Superior temporal gyrus (tissue), 1 donor: ENCODE measurements at regions not wholly inside any gene's neighbourhood (a gene's known extent, or its start where the extent isn't known, plus 50 kb on each side); places are given as distances from the start of the nearest gene placed in this dataset.
"Not testable (repeated sequence)": the region's sequence is repeated elsewhere in the genome, so short reads cannot be mapped to it uniquely, and the experiment has no call there.

Experiments used
- DNase-seq: peaks from one replicate; pipeline ENCODE4 v3.0.0-alpha.2; 2016; ENCODE audit errors: extremely low spot score

DNA sequence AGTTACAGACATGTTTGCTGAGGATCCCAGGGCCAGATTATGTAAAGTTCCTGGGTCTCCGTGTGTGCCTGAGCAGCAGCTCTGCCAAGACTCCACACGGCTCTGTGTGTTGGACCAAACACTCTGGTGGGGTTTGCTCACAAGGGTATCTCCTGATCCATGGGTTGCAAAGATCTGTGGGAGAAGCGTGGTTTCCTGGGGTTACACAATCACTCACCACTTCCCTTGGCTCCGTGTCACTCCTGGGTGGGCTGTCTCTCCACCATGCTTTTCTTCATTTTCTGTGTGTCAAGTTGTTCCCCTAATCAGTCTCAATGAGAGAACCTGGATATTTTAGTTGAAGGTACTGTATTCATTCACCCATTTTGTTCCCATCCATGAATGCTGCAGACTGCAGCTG, 1088.8 kb downstream of the FSCB start:
- no peak for DNase-seq

DNA sequence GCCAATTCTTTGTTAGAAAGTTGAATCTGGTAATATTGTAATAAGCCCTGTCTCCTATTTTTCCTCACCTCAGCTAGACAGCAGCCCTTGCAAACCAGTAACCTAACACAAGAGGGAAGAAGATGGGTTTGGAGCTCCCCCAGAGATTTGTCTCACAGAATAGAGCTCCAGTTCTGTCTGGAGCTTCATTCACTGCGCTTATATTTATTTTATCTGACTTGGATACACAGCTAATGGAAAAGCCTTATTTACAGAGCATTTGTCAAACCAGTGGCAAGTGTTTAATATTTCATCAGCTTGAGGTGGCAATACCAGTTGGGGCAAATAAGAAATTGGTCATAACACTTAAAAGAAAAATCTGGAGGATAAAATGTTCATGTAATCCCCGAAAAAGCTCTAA, 1094.0 kb downstream of the FSCB start:
- no peak for DNase-seq

DNA sequence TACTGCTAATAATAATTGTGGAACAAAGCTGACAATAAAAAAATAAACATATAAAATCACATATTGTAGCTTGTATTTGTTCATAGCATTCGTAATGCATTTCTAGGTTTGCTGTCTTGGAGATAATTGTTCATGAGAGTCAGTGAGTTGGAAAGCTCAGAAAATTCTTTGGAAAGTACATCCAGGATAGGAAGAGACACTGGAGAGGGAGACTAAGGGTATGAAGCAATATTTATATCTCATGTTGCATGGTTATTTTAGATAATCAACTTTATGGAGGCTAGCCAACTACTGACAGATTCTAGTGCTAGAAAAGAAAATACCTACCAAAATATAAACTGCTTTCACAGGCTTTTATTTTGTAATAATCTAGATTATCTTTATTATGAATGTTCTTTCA, 1095.2 kb downstream of the FSCB start:
- DNase-seq = no peak

DNA sequence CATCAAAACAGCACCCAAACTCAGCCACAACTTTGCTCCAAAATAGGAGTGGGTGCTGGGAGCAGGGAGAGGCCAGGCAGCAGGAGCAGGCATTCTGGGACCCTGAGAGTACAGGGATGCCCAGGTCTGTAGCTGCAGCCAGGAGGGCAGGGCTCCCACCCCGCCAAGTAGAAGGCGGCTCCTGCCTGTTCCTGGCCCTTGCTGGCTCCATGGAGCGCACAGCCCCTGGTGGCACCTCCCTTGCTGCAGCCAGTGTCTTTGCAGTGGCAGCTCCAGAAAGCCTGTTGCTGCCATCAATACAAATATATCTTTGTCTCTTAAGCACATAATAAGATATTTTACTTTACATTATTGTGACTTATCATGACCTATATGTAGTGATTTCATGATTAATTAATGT, 1096.5 kb downstream of the FSCB start:
- DNase-seq = no peak

DNA sequence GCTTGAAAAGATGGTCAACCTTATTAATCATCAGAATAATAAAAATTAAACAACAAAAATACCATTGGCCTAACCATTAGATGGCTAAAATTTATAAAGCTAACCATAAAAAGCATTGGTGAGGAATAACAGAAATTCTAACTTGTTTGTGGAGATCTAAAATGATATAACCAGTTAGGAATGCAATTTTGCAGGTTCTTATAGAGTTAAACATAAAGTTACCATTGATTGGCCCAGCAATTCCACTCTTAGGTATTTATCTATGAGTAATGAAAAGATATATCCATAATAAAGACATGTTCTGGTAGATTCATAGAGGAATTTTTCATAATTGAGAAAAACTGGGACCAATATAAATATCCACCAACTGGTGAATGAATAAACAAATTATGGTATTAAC, 1098.6 kb downstream of the FSCB start:
- DNase-seq = no peak

DNA sequence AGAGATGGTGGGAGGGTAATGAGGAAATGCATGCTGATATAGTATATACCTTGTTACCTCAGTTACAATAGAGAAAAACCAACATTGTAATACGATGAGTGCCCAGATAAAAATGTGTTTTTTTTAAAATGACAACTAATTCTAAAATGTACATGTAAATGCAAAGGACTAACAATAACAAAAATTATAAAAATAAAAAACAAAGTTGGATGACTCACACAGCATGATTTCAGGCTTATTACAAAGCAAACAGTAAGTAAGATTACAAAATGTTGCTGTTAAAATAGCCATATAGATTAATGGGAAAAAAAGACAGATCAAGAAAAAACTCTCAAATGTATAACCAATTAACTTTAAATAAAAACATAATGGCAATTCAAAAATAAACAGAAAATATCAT, 1099.4 kb downstream of the FSCB start:
- DNase-seq = no peak

DNA sequence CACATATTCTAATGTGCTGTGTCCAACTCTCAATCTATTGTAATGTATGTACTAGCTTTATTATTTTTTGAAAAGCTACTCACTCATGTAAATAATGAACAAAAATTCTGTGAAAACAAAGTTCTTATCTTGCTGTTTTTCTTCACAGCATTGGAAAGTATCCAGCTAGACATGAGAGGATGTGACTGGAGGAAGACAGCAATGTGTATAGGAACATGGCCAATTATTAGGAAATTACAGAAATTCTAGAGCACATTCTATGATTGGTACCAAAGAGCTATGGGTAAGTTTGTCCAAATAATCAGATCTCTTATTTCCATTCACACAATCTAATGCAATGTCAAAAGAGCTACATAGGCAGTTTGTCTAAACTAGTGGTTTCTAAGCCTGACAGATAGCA, 1100.2 kb downstream of the FSCB start:
- no peak for DNase-seq

DNA sequence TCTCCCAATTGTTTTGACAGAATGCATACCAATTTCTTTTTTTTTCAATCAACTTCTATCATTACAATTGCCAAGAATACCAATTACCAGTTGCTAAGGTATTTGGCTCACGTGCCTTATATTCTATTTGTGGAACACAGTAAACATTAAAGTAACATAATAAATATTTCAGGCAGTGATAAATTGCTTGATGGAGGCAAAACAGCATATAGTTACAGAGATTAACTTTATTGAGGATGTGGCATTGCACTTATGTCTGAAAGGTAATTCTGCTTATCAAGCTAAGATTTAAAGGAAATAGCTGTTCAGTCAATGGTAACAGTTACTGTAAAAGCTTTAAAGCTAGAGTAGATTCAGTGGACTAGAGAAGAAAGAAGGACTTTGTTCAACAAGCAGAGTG, 1107.8 kb downstream of the FSCB start:
- no peak for DNase-seq

DNA sequence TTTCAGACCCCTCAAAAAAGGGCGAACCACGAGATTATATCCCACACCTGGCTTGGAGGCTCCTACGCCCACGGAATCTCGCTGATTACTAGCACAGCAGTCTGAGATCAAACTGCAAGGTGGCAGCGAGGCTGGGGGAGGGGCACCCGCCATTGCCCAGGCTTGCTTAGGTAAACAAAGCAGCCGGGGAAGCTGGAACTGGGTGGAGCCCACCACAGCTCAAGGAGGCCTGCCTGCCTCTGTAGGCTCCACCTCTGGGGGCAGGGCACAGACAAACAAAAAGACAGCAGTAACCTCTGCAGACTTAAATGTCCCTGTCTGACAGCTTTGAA, 1136.6 kb downstream of the FSCB start:
- DNase-seq = not testable (repeated sequence)

DNA sequence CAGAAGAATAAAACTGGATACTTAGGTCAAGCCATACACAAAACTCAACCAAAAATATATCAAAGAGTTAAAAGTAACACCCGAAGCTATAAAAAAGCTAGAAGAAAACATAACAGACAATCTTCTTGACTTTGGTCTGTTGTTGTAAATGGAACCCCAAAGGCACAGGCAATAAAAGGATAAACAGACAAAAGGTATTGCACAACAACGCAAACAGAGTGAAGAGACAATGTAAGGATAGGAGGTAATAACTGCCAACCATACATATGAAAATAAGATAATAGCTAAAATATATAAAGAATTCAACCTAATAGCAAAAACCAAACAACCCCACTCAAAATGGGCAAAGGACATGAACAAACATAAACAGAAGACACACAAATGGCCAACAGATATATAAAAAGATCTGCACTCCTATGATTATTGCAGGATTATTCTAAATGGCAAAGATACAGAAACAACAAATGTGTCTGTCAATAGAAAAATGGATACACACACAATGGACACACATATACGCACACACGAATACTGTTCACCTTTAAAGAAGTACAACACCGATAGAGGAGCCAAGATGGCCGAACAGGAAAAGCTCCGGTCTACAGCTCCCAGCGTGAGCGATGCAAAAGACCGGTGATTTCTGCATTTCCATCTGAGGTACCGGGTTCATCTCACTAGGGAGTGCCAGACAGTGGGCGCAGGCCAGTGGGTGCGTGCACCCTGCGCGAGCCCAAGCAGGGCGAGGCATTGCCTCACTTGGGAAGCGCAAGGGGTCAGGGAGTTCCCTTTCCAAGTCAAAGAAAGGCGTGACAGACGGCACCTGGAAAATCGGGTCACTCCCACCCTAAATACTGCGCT, 1137.1 kb downstream of the FSCB start:
- DNase-seq = no peak

DNA sequence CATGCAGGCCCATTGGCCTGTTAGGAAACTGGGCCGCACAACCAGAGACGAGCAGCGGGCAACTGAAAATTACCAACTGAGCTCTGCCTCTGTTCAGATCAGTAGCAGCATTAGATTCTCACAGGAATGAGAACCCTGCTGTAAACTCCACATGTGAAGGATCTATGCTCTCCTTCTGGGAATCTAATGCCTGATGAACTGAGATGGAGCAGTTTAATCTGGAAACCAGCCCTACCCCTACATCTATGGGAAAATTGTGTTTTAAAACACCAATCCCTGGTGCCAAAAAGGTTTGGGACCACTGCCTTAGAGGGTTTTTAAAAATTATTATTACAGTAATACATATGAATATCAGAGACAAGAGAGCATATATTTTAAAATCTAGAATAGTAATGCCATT, 1144.5 kb downstream of the FSCB start:
- no peak for DNase-seq

DNA sequence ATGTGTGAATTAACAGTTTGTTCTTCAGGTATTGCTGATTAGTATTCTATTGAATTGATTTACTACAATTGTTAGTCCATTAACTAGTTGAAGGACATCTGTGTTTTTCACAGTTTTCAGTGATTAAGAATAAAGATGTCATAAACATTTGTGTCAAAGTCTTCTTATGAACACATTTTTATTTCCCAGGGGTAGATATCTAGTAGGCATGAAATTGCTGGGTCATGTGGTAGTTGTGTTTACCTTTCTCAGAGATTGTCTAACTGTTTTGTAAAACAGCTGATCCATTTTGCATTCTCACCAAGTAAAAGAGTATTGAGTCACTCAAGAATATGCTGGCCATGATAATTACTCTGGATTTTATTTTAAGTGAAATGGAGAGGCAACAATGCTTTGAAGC, 1145.3 kb downstream of the FSCB start:
- no peak for DNase-seq

DNA sequence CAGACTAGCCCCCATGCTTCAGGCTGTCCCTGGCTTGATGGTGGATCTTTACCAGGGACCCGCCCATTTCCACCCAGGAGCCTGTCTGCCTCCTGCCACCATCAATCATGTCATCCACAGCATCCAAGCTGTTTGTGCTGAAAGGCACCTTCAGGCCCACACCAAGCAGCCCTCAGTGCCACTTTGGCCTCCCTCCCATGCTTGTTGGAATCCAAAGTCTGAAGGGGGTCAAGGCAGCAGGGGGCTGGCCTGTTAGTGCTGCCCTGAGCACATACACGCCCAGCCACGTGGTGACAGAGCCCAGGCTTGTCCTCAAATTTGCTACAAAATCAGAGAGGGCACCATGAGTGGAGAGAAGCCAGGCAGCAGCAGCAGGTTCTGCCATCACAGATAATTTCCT, 1146.8 kb downstream of the FSCB start:
- DNase-seq = no peak

DNA sequence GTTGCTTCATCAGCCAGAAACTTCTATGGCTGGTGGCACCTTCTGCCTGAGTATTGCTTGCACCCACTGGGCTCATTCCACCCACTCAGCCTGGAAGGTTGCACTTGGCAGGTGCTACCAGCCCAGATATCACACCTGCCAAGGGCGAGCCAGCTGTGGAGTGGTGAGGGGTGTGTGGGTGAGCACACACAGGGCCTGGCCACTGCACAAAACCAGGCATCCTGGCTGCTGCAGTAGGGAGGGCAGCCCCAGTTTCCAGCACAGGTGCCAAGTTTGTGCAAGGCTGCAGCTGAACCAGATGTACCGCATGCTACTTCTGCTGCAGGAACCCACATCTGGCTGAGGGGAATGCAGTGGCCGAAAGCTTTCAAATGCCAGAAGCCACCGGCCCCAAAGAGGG, 1147.8 kb downstream of the FSCB start:
- DNase-seq = no peak

DNA sequence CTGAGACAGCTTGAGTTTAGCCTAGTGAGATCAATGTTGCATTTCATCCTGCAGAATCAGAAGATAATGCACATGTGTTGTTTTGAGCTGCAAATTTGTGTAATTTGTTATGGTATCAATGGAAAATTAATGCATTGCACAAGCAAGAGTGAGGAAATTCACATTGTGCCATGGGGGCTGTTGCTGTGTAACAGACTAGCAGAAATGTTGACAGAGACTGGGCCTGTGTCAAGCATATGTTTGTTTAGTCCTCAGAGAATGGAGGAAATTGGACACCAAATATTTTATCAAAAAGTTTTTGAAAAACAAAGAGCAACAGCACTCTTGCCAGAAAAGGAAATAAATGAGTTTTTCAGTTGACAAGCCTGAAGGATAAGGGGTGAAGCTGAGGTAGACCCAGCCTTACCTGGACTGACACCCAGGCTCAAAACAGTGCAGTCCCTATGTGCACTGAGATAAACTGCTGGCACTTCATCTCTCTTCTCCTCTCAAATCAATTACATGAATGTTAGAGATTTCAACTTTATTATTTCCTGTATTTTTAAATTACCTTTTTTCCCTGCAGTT, 1150.0 kb downstream of the FSCB start:
- DNase-seq = no peak

DNA sequence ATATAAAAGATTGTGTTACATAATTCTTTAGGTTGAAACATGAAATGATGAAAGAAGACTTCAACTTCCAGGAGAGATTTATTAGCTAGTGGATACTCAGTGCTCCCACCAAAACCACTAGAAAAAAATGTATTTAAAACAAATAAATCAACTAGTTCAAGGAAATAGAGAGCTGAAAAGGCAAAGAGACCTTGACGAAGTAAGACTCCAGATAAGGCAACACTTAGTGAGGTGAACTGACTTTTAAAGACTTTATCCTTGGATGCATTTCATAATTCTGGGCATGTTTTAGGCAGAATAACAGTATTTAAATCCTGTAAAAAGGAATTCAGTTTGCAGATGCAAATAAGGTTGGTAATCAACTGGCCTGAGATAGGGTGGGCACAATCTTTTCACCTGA, 1150.7 kb downstream of the FSCB start:
- DNase-seq = no peak

DNA sequence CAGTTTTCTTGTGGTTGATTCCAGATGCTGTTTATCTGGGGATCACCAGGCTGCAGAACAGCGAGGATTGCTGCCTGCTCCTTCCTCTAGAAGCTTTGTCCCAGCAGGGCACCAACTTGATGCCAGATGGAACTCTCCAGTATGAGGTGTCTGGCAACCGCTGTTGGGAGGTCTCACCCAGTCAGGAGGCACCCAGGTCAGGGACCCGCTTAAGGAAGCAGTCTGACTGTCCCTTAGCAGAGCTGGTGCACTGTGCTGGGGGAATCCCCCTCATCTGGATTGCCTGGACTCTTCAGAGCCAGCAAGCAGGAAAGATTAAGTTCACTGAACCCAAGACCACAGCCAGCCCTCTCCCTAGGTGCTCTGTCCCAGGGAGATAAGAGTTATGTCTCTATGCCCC, 1165.2 kb downstream of the FSCB start:
- no peak for DNase-seq

DNA sequence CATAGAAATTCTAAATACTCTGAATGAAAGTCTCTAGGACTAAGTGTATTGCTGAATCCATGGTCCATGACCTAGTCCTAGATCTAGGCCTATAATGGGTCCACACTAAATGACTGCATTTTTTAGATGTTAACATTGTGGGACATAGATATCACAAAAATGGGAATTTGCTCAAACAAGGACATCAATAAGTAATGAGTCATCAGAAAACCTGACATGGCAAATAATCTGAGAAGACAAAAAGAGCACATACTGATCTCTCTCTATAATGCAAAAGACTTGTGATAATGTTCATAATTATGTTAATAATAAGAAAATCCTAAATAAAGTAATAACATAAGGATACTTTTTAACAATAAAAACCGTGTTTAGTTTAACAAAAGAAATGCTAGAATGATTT, 1168.4 kb downstream of the FSCB start:
- DNase-seq = no peak

DNA sequence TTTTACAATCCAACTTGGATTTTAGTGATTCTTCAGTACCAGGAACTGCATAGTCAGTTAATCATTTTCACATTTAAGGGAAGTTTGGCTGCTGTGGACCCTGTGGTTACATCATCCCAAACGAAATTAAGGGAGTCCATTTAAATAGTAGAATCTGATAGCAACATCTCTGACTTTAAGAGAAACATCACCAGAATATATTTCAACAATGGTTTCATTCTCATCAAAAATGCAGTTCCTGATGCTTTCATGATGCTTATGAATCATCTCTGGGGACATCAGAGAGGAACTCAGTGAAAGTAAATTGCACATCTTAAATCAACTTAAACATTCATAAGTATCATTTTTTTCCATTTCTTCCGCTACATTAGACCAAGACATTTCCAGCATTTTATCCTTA, 1170.7 kb downstream of the FSCB start:
- no peak for DNase-seq

DNA sequence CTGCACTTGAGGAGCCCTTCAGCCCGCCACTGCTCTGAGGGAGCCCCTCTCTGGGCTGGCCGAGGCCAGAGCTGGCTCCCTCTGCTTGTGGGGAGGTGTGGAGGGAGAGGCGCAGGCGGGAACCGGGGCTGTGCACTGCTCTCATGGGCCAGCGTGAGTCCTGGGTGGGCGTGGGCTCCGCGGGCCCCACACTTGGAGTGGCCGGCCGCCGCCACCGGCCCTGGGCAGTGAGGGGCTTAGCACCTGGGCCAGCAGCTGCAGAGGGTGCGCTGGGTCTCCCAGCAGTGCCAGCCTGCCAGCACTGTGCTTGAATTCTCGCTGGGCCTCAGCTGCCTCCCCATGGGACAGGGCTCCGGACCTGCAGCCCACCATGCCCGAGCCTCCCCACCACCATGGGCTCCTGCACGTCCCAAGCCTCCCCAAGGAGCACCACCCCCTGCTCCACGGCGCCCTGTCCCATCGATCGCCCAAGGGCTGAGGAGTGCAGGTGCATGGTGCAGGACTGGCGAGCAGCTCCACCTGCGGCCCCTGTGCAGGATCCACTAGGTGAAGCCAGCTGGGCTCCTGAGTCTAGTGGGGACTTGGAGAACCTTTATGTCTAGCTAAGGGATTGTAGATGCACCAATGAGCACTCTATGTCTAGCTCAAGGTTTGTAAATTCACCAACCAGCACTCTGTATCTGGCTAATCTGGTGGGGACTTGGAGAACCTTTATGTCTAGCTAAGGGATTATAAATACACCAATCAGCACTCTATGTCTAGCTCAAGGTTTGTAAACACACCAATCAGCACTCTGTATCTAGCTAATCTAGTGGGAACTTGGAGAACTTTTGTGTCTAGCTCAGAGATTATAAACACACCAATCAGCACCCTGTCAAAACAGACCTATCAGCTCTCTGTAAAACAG, 1180.3 kb downstream of the FSCB start:
- DNase-seq = not testable (repeated sequence)

DNA sequence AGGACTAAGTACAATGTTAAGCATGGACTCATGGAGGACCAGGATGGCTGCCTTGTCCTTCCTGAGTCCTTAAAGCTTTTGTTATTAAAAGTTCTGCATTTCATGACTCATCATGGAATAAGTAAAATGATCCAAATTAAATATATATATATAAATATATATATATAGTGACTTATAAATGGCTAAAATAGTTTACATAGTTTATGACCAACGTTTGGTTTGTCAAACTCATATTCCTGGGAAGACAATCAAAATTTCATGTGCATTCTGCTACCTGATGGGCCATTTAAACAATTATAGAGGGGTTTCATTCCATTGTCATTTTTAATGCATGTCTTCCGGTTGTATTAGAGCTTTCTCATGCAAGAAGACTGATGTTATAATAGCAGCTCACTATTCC, 1190.7 kb downstream of the FSCB start:
- no peak for DNase-seq

DNA sequence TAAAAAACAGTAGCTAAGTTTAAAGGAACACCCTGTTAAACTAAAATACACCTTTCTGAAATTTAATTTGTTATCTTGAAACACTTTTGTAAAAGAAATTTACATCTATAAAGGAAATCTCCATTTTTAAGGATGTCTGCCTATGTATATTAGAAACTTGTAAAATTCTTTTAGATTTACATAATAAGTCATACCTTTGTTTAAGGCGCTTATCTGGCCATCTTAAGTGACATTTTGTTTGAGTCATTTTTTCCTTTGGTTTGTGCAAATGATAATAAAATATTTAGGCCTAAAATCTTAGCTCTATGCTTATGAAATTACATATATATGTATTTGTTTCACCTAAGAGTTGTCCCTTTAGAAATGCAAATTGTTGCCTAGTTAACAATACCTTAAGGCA, 1193.4 kb downstream of the FSCB start:
- no peak for DNase-seq
